Right forelimb (tissue), 1 donor: ENCODE measurements at regions not wholly inside any gene's neighbourhood (a gene's known extent, or its start where the extent isn't known, plus 50 kb on each side); places are given as distances from the start of the nearest gene placed in this dataset.
"Not testable (repeated sequence)": the region's sequence is repeated elsewhere in the genome, so short reads cannot be mapped to it uniquely, and the experiment has no call there.

Experiments
- DNase-seq: peaks from one replicate; pipeline ENCODE4 v3.0.0-alpha.2; 2018

DNA sequence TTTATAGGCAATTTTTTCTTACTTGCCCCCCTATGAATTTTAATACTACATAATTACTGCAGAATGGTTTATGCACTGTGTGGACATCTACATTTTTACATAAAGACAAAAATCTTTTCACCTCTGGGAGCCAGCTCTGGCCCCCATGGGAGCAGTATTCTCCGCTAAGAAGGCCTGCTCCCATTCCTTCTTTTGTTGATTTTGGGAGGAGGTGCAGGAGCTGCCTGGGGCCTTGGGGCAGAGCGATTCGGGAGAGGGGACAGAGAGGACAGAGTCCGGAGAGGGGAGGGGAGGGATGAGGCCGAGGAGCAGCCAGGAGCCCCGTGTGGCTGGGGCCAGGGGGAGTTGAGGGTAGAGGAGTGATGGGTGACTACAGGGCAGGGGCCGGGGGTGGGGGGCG, 452.0 kb downstream of the PREX1 start:
- DNase-seq, result no peak

DNA sequence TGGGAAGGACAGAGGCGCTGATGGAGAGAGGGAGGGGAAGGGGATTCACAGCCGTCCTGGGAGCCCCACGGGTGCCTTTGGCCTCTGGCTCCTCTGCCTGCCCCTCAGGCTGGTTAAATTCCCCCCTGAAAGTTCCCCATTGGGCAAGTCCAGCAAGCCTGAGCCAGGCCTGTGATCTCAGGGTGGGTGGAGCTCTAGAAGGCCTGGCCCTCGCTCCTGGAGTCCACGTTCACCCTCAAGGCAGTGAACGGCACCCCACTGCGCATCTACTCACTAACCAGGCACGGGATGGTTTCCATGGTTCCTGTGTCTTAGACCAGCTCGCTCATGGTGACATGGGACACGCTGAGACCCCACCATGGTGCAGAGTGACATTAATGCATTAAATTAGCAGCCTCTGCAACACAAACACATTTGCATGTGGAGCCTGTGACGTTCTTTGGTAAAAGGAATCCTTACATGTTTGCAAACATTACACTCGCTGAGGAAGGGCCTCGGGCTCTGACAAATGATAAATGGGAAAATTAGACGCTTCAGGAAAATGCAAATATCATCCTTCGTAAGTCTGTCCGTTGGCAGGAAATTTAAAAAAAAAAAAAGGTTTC, 452.7 kb downstream of the PREX1 start:
- no peak for DNase-seq

DNA sequence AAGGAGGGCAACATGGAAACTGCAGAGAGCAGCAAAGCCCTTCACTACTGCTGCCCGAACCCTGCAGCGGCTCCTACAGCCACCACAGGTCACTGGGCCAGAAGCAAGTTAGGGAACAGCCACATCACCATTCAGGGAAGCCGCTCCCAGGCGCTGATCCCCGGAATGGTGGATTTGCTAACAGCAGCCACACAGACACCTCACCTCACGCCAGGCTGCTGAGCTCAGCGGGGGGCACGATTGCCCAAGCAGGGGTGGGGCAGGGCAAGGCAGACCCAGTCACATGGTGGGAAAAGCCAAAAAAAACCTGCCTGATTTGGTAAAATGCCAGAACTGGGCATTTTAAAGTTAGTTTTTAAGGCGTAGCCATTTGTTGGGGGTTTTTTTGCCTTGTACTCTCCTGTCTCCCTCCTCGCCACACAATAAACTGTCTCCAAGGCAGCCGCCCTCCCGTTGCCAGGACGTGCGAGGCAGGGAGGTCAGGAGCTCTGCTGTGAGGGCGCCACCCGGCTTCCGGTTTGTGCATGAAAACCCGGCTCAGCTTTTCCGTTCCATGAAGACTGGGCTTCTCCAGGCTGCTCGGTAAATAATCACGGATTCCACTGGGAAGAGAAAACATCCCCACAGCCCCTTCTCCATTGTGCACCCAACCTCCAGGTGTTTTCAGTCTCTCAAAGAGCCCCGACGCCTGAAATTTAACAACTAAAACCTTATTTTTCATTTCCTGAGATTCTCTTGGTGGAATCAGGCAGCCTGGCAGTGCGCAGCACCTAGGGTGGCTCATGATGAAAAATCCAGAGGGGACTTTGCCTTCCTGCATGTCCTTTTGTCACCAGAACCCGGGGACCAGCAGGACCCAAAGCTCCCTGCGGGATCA, 453.5 kb downstream of the PREX1 start:
- peak; percentile 54 for DNase-seq

DNA sequence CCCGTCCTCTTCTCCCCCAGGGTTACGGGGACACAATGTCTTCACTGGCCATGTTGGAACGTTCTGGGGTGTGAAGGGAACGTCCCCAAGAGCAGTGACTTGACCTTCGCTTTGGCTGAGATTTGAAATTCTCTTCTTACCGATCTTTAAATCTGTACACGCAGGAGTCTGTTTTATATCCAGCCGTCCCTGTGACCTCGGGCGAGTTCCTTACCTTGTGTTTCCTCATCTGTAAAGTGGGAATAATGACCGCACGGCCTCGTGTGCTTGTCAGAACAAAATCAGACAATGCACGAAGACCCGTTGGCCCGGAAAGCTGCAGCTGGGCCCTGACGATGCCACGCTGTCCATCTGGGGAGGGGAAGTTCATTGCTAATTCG, 454.3 kb downstream of the PREX1 start:
- no peak for DNase-seq

DNA sequence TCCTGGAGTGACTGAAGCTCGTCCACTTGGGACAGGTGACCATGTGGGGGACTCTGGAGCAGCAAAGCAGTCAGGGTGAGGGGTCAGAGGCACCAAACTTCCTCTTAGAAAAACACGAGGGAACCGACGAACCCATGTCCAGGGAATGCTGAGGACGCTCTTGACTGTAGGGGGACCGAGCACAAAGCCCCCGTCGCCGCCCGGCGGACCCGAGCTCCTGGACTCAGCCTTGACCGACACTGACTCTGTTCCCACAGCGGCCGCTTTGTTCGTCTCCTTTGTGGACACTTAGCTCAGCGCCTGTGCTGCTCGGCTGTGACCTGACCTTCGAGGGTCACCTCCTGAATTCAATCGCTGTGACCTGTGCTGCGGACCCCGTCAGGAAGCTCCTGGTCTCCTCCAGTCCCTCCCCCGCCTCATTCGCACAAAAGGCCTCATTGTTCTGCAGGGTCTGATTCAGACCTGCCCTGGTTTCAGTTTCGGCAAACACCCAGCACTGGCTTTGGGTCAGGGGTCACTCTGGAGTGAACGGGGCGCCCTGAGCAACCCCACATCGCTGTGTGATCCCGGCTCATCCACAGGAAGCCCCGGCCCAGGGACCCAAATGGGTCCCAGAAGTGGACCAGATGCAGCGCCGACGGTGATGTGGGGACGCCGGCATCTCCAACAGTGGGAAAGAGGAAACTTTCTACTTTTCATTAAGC, 454.8 kb downstream of the PREX1 start:
- not testable (repeated sequence) for DNase-seq

DNA sequence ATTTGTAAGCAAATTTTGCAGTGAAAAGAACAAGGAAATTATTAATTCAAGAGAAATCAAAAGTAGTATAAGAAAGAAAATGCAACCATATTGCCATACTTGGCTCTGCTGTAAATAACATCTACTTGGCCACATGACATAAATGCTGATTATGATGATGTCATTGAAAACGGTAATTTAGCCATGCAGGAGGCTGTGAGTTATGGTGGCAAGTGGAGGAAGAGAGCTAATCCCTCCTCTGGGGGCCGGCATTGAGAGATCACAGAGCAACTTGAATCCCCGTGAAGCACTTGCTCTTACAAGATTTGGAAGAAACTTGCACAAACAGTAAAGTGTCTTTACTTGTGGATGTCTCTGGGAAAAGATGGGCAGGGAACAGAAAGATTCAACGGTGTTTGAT, 456.6 kb downstream of the PREX1 start:
- DNase-seq, result no peak

DNA sequence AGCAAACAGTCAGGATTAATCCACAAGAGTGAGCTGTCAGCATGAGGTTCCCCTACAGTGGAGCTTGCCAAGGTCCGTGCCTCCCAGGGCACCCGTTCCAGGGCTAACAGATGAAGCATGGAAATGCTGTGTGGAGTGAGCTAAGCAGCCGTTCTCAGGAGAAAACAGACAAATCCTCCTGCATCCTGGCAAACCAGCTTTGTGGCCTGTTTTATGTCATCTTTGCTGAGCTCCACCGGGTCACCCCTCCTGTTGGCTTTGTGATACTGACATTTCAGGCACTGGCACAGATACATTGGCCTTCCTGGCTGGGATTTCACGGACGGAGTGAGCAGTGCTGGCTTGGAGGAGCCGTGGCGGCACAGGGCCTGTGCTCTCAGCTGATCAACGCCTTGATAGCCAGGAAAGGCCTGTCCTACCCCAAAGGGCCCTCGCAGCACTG, 459.2 kb downstream of the PREX1 start:
- DNase-seq, result not testable (repeated sequence)

DNA sequence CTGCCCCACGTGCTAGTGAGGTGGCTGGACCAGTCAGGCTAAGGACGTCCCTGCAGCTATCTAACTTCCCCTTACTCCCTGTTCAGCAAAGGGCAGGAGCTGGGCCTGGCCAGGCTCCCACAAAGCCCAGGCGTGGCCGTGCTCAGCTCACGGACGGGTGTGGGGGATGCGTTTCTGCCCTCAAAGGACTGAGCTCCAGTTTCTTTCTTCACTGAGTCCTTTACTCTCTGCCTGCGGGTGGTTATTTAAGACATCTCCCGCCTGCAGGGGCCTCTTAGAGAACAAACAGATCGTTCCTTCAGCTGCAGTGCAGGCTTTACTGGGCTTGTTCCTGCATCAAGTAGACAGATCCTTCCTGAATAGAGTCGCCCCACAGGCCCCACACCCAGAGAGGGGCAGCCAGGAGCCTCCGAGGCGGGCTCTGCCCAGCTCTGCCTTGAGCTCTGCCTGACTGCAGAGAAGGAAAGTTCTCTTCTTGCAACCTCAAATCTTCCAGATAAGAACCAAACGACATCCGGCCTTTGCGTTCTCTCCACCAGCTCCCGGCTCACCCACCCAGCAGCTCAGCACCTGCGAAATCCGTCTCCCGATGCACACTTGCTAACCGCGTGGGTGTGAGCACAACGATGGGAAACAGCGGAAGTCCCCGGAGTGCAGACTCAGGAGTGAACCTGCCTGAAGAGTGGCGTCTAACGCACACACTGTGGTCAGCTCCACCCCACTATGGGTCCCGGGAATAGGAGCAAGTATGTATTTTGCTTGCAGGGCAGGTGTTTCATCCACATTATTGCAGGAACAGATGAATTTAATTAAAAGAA, 460.0 kb downstream of the PREX1 start:
- not testable (repeated sequence) for DNase-seq

DNA sequence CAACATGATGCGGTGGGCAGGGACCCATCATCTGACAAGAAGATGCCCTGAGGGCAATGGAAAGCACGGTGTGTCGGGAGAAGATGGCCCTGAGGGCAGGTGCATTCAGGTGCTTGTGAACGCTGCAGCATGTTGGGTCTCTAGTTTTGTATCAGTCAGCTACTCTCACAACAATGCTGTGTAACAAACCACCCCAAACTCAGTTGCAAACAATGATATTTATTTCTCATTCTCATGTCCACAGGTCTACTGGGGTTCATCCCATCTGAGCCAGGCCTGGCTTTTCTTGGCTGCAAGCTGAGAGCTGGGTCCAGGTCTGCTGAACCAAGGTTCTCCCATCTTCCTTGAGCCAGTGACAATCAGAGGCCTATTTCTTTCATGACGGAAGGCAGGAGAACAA, 461.6 kb downstream of the PREX1 start:
- DNase-seq, result no peak

DNA sequence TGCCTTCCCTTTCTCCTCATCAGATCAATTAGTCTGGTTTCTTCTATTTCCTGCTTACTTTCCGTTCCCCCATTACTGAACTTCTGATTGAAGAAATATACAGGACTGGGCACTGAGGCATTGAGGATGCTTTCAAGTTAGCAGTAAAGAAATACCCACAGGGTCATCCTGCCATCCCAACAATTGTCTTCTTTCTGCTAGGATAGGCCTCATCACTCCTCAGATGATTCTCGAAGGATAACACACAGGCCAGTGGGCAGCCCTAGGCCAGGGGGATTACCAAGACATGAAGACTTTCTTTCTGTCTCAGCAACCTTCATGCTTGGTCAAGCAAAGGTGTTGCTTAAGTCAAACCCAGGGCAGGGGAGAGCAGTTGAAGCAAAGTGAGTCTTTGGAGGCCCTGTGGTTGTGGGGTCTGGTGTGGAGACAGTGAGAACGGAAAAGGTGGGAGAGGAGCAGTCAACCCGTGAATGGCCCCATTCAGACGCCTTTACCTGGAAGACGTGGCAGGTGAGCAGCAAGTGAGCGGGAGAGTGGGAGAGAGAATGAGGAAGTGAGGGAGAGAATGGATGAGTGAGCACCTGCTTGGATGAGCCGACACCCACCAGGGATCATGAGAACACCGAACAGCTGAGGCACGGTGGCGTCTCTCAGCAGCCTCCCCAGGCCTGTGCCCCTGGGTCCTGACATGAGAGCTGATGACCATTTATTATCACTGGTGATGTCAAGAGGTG, 462.9 kb downstream of the PREX1 start:
- no peak for DNase-seq

DNA sequence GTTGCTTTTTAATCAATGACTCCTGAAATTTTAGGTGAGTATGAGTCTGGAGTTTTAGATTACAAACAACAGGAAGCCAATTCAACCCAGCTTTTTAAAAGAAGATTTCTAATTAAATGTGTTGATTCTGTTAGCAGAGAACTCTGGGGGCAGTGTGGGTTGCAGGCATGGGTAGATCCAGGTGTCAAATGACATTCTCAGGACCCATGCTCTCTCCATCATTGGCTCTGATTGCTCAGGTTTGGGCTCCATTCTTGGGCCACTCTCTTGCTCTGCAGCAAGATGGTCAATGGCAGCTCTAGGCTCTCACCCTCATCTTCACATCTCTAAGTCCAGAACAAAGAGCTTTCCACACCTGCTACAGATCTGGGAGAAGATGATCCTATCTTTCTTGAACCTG, 463.7 kb downstream of the PREX1 start:
- DNase-seq, result no peak

DNA sequence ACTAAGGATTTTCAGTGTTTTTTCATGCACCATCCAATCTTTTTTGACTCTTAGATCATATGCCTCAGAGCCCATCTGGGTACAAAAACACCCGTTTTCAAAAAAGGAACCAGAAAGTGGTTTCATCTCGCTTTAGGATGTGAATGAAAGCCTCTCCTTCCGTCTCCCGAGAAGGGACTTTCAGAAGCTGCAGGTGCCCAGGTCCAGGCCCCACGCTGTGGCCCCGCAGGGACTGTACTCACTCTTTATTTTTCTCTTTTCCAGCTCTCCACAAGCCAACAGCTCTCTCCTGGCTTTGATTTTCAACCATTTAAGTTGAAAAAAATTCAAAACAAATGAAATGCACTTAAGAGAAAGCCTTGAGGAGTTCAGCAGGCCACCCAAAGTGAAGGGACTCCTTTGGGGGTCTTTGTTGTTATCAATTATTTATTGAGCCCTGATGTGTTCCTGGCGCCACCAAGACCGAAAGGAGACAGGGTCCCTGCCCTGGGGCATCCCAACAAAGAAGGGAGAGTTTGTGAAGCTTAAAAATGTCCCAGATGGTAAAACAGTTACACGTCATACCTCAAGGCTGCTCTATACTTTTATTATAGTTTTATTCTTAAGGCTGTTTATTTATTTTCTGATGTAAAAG, 467.3 kb downstream of the PREX1 start:
- no peak for DNase-seq

DNA sequence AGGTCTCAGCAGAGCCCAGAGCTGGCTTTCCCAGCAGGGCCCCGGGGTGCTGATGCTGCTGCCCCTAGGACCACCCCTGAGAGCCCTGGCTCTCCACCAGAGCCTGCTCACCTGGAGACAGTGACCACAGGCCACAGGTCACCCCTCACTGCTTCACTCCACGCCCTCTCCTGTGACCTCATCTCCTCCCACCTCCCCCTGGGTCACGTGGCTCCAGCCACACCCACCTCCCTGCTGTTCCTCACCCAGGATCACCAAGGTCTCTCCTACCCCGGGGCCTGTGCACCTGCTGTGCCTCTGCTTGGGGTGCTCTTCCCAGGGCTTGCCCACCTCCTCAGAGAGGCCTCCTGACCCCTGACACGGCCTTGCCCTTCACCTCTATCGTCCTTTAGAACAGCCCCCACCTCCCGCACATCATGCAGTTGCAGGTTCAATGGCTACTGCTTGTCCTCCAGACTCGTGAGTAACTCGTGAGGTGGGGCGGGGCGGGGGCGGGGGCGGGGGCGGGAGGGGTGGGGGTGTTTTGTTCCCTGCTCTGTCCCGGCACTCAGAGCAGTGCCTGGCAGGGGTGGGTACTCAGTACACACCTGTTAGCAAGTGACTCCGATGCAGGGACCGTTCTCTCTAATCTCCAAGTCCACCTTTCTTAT, 468.0 kb downstream of the PREX1 start:
- peak; percentile 5 for DNase-seq

DNA sequence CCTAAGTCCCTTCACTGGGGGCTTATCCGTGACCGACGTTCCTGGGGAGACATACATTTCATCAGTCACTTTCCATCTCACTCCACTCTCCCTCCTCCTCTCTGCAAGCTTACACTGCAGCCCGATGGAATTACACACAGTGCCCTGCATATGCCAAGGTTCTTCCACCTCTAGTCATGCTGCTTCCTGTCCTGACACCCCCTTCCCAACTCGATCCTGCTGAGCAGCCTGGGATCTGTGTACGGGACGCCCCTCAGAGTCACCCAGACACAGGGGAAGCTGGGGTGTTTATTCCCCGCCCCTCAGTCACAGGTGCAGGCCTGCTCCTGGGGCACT, 468.8 kb downstream of the PREX1 start:
- peak; percentile 5 for DNase-seq

DNA sequence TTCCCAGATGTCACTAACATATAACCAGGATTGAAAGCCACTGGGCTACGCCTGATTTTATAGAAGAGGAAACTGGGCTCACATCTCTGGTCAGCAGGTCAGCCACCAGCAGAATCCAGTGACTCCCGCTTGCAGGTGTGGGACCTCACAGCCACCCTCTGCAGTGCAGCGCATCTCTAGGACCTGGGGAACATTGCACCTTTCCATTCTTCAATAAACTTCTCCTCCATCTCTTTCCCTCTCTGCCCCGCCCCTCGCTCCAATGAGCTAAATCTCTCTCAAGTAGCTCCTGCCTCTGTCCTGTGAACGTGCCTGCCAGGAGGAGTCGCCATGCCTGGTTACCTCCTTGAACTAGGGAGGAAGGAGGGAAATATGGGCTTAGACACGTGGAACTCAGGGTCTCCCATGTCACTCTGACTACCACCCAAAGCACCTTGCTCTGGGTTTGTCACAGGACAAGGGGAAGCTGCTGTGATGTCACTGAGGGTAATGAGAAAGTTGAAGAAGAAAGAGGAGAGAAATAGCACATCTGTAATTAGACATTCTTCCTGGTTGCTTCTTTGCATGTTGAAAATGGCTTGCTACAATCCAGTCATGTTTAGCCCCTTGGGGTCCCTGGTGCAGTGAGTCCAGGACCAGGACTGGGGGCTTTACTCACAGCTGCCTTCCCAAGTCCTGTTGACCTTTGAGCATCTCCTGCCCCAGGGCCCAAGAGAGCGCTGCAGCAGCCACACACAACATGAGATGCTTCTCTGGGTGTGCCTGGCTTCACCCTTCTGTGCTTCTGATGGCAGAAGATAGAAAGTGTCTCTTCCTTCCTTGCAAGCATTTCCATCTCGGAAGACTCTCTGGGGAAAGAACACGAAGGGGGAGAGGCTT, 469.4 kb downstream of the PREX1 start:
- peak; percentile 26 for DNase-seq

DNA sequence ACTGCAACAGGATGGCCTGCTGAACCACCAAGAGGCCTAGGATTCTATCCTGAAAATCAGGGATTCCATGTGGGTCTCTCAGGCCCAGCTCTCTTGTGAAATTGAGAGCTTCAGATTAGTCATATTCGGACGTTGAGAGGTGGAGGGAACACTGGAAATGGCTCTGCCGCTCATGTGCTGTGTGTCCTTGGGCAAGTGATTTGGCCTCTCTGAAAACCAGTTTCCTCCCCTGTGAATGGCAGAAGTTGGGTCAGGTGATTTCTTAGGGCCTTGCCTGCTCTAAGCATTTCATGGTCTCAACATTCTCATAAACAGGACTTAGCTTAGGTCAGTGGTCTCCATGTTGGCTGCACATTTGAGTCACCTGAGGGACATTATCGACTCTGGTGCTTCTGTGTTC, 470.1 kb downstream of the PREX1 start:
- peak; percentile 15 for DNase-seq

DNA sequence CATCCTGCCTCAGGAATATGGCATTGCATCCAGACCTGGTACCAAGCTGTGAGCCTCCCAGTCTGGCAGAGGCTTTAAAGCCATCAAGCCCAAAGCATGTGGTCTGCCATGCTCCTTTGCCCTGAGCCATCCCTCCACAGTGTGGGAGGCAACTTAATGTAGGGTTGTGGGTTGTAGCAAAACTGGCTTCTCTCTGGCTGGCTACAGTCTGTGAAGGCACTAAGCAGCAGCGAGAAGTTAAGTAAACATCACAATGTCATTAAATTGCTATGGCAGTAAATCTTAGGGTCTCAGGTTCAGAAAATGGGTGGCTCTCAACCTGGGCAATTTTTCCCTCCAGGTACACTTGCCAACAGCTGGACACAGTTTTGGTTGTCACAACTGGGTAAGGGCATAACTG, 472.9 kb downstream of the PREX1 start:
- peak; percentile 30 for DNase-seq

DNA sequence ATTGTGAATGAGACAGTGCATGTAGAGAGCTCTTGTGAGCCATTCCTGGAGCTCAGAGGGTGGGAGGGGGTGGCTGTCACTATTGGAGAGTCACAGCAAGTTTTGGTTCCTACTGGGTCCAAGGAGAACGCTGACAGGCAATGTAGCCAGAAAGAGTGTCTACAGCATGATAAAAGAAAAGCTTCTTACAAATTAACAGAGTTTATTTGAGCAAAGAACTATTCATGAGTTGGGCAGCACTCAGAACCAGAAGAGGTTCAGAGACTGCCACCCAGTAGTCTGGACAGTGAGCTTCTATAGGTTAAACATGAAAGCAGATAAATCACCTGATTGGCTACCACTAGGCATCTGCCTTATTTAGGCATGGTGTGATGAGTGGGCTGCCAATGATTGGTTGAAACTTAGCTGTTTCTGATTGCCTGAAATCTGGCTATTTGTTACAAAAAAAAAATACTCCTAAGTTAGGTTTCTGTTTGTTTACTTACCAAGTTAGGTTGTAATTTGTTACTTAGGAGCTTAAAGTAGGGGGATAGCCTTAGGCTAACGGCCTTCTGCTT, 473.4 kb downstream of the PREX1 start:
- DNase-seq, result no peak

DNA sequence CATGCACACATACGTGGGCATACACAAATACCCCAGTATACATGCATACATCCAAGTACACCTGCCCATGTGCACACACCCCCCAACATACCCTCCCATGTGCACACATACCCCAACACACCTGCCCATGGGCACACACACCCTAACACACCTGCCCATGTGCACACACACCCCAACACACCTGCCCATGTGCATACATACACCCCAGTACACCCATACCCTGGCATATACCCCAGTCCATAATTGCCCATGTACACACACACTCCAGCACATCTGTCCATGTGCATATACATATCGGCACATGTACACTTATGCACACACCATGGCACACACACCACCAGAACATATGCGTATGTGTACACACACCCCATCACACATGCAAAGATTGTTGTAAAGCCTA, 475.2 kb downstream of the PREX1 start:
- no peak for DNase-seq

DNA sequence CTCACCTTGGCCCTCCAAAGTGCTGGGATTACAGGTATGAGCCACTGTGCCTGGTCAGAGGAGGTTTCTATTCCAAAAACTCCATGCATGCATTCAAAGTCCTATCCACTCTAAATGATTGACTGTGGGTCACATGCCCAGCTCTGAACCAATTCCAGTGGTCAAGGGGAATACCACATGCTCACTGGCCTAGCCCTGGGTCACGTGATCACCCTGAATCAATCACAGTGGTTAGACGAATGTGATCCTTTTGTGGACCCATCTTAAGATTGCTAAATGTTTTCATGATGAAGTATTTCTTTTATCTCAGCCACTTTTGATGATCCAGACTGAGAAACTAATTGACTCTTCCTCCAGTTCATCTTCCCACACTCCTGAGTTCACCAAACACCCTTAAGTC, 475.8 kb downstream of the PREX1 start:
- no peak for DNase-seq
